AG04450 (cell line): ENCODE measurements at regions not wholly inside any gene's neighbourhood (a gene's known extent, or its start where the extent isn't known, plus 50 kb on each side); places are given as distances from the start of the nearest gene placed in this dataset.

Source experiments
- CTCF ChIA-PET: fragments of 300-600, 350-600 bp; formaldehyde crosslinking; extraction: SDS; loops from one replicate; lab custom pipeline; 2022; ENCODE audit warnings: antibody characterized with exemption, inconsistent platforms; lab: Charles Lee
- POLR2A ChIA-PET: fragments of 350-600 bp; formaldehyde crosslinking; extraction: SDS; loops from one replicate; lab custom pipeline; 2021; ENCODE audit warnings: antibody characterized with exemption, inconsistent platforms; lab: Yijun Ruan, JAX
- DNase-seq: peaks from one replicate; pipeline ENCODE4 v3.0.0-alpha.2; 2011; ENCODE audit warnings: low read depth, low spot score
- H3K27ac ChIP-seq: one replicate; pipeline ENCODE4 v1.5.1; 2012; ENCODE audit warnings: low read depth, low read length, control low read depth
- H3K27me3 ChIP-seq: one replicate; pipeline ENCODE4 v1.6.0; 2012; ENCODE audit warnings: low read length; ENCODE audit not compliant: control insufficient read depth, insufficient read depth
- H3K4me3 ChIP-seq: 2 replicates; pipeline ENCODE4 v1.5.1; 2011; ENCODE audit warnings: mild to moderate bottlenecking, low read depth, low read length, control low read depth
- H3K9me3 ChIP-seq: 2 replicates; pipeline ENCODE4 v1.5.1; 2012; ENCODE audit warnings: low read length; ENCODE audit not compliant: control insufficient read depth, insufficient read depth
- TF ChIP-seq, protein P1 (sequence below): IDR thresholded peaks from 2 replicates; pipeline ENCODE4 v1.5.1; 2011; ENCODE audit warnings: low read depth, low read length, control low read depth, inconsistent platforms

DNA sequence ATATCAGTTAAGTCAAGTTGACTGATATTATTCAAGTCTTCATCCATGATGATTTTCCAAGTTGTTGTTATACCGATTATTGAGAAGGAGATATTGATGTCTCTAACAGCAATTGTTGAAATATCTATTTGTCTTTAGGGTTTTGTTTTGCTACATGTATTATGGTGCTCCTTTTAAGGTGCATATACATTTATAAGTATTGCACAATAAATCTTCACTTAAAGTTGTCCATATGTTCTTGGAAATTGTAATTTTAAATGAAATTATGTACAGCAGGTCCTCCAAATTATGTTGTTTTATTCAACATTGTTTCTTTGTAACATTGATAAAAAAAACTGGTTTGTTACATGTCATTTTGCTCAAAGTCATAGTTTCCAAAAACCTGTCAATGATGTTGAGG is 650.7 kb upstream of the CITED2 start:
- no peak for DNase-seq
- H3K9me3 ChIP-seq: peaks cover 4% of the 10 kb centered on the region
- H3K27me3 ChIP-seq: no peaks in the 10 kb centered on the region
- TF ChIP-seq, protein P1, sequence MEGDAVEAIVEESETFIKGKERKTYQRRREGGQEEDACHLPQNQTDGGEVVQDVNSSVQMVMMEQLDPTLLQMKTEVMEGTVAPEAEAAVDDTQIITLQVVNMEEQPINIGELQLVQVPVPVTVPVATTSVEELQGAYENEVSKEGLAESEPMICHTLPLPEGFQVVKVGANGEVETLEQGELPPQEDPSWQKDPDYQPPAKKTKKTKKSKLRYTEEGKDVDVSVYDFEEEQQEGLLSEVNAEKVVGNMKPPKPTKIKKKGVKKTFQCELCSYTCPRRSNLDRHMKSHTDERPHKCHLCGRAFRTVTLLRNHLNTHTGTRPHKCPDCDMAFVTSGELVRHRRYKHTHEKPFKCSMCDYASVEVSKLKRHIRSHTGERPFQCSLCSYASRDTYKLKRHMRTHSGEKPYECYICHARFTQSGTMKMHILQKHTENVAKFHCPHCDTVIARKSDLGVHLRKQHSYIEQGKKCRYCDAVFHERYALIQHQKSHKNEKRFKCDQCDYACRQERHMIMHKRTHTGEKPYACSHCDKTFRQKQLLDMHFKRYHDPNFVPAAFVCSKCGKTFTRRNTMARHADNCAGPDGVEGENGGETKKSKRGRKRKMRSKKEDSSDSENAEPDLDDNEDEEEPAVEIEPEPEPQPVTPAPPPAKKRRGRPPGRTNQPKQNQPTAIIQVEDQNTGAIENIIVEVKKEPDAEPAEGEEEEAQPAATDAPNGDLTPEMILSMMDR: no peak
- H3K4me3 ChIP-seq: no peak overlapping the region
- no peak overlapping the region for H3K27ac ChIP-seq
- ChIA-PET CTCF (no interaction called here), POLR2A (no interaction called here)

DNA sequence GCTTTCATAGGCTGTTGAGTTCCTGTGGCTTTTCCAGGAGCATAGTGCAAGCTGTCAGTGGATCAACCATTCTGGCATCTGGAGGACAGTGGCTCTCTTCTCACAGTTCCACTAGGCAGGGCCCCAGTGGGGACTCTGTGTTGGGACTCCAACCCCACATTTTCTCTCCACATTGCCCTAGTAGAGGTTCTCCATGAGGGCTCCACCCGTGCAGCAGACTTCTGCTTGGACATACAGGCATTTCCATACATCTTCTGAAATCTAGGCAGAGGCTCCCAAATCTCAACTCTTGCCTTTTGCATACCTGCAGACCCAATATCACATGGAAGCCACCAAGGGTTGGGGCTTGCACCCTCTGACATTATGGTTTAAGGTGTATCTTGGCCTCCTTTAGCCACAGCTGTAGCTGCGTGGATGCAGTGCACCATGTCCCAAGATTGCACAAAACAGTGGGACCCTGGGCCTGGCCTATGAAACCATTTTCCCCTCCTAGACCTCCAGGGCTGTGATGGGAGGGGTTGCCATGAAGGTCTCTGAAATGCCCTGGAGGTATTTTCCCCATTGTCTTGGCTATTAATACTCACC is 645.9 kb upstream of the CITED2 start:
- TF ChIP-seq, protein P1: no peak
- Histone ChIP-seq H3K27me3 (no peaks in the 10 kb centered on the region), H3K9me3 (peaks cover 11% of the 10 kb centered on the region), H3K27ac (no peak overlapping the region), H3K4me3 (no peak overlapping the region)
- DNase-seq: no peak
- CTCF ChIA-PET: no interaction called here
- POLR2A ChIA-PET: no interaction called here

- TF ChIP-seq, protein P1: no peak
- H3K27me3 ChIP-seq: no peaks in the 10 kb centered on the region
- DNase-seq: no peak
- ChIA-PET CTCF (no interaction called here), POLR2A (no interaction called here)
- H3K4me3 ChIP-seq: no peak overlapping the region
- no peak overlapping the region for H3K27ac ChIP-seq
- H3K9me3 ChIP-seq: peaks cover 11% of the 10 kb centered on the region
Measured at GRCh38 chr6:140018588-140018987, 644.1 kb upstream of the CITED2 start.

- Histone ChIP-seq H3K4me3 (no peak overlapping the region), H3K27me3 (no peaks in the 10 kb centered on the region), H3K27ac (no peak overlapping the region), H3K9me3 (peaks cover 11% of the 10 kb centered on the region)
- POLR2A ChIA-PET: no interaction called here
- no peak for DNase-seq
- CTCF ChIA-PET: interaction anchor here (0.6 to 0.9 kb wide), 3 partner anchors 13 to 1972 kb away, joined by 3 read pairs; no protein-coding TSS in a partner anchor
- TF ChIP-seq, protein P1: no peak
Measured at GRCh38 chr6:140017470-140017869, 643.0 kb upstream of the CITED2 start.

DNA sequence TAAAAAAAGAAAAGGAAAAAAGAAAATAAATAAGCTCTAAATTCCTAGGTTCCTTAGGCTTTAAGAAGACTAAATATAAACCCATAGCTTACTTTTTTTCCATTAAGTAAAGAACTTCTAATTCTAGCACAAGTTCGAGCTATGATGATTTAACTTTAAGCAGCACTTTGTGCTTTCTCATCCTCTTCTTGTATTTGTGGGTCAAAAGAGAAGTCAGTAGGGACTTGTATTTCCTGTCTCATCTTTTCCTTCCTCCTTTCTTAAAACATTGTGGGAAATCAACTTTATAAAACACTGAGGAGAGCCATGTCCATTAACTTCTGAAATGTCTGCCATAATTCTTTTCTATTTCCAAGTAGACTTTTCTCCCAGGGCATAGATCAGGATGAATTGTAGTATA is 637.7 kb upstream of the CITED2 start:
- Histone ChIP-seq H3K27ac (no peak overlapping the region), H3K4me3 (no peak overlapping the region), H3K27me3 (no peaks in the 10 kb centered on the region), H3K9me3 (no peaks in the 10 kb centered on the region)
- CTCF ChIA-PET: no interaction called here
- POLR2A ChIA-PET: no interaction called here
- TF ChIP-seq, protein P1: no peak
- no peak for DNase-seq
